SK-N-MC (cell line): ENCODE measurements at regions not wholly inside any gene's neighbourhood (a gene's known extent, or its start where the extent isn't known, plus 50 kb on each side); places are given as distances from the start of the nearest gene placed in this dataset.

Experiments
- EZH2 ChIP-seq: fragments of 200-600 bp; sonication (generic); IDR thresholded peaks from one replicate; pipeline ENCODE4 v1.6.1; 2017; ENCODE audit warnings: antibody characterized with exemption
- POLR2AphosphoS5 ChIP-seq: IDR thresholded peaks from 2 replicates; pipeline ENCODE4 v1.6.1; 2012; ENCODE audit warnings: mild to moderate bottlenecking, low read depth, low read length, borderline replicate concordance

- TF ChIP-seq POLR2AphosphoS5 (no peak), EZH2 (no peak)
Observed at GRCh38 chr2:34912084-34912483, 1313.0 kb upstream of the FAM98A start.
